Activated CD4-positive, alpha-beta T cell treated with anti-CD3 and anti-CD28 coated beads for 24 hours (primary cell): ENCODE measurements at regions not wholly inside any gene's neighbourhood (a gene's known extent, or its start where the extent isn't known, plus 50 kb on each side); places are given as distances from the start of the nearest gene placed in this dataset.
"Not testable (repeated sequence)": the region's sequence is repeated elsewhere in the genome, so short reads cannot be mapped to it uniquely, and the experiment has no call there.

Experiments
- DNase-seq, 2 donors: peaks; one replicate each; pipeline ENCODE4 v3.0.0-alpha.2; 2020; ENCODE audit warnings: low read depth in 2 of 2

DNA sequence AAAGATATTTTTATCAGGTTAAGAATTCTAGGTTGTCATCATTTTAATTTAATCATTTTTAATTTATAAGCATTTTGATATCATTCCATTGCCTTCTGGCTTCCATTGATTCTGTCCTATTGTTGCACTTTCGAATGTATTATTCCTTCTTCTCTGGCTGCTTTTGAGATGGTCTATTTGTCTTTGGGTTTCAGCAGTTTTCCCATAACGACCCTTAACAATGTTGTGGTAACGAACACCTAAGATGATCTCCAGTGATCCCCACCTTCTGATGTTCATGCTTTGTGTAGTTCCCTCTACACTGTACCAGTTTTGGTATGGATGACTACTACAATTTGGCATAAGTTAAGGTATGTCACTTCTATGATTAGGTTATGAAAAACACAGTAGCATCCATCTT lies 59.9 kb downstream of the MINAR1 start:
- no peak for DNase-seq

DNA sequence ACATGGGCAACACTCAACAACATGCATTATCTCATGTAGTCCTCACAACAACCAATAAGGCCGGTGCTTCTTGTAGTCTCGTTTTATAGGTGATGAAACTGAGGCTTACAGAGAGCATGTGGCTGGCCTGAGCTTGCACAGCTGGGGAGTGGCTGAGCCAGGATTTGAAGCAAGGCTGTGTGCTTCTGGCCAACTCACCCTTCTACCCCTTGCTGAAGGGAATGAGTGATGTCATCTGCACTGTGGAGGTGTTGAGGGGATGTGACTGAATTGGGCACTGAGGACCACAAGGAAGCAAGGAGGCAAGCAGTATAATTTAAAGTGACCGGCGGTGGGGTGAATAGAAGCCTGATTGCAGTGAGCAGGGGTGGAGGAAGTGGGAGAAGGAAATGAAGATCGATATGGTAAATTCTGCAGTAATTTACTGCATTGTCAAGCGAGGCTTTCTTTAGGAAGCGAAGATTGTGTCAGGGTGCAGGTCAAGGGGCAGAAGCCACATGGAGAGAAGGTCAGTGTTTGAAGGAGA lies 62.3 kb downstream of the MINAR1 start:
- no peak for DNase-seq

DNA sequence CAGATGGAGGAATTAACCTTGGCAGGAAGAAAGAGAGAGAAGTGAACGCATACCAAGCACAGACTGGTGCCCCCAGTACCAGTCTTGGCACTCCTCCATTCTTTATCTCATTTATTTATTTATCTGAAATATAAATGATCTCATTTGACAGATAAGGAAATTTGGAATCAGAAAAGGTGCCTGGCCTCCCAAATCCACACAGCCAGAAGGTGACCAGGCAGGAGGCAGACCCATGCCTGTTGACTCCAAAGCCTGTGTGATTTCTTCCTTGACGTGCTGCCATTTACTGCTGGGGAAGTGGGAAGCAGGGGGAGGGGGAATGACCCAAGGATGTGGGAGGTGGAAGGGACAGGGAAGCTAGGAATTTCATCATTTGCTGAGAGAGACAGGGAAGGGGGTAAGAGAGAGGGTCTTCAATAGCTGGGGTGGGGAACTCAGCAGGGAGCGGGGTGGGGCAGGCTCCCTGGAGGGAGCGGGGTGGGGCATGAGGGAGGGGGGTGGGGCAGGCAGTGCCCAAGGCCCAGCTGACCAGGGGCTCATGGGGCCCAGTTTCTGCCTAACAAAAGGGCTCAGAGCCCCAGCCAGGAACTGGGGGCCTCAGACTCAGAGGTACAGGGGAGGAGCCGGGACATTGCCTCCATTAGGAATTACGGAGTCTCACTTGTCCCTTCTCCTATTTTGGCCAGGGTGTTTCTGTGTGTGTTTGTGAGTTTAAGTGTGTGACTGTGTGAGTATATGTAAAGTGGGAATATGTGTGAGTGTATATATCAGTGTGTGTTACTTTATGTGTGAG lies 63.0 kb downstream of the MINAR1 start:
- DNase-seq = no peak

DNA sequence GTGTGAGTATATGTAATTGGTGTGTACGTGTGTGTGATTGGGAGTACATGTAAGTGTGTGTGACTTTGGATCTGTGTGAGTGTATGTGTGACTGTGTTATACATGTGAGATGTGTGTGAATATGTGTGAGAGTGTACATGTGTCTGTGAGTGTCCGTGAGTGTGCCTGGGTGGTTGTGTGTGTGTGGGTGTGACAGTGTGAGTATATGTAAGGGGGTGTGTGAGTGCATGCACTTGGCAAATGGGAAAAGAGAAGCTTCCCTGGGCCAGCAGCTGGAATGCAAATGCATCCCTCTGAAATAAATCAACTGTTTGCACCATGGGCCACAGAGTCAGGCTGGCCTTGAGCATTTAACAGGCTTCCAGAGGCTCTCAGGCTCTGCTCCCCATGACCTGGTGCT lies 63.6 kb downstream of the MINAR1 start:
- no peak for DNase-seq

DNA sequence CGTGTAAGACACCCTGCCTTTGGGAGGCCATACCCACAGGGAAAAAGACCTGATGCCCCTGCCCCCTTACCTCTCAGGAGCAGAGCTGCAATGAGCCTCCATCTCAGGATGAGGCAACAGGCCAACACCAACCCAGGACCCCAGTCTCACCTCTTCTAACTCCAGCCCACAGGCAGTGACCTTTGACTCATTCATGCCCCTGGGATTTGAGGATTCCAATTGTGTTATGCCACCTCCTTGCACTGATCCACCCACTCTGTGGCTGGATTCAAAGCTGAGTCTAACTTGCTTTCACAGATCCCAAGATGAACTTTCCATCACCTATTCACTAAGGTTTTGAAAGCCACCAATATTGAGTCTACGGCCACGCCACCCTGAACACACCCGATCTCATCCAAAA lies 64.7 kb downstream of the MINAR1 start:
- no peak for DNase-seq

DNA sequence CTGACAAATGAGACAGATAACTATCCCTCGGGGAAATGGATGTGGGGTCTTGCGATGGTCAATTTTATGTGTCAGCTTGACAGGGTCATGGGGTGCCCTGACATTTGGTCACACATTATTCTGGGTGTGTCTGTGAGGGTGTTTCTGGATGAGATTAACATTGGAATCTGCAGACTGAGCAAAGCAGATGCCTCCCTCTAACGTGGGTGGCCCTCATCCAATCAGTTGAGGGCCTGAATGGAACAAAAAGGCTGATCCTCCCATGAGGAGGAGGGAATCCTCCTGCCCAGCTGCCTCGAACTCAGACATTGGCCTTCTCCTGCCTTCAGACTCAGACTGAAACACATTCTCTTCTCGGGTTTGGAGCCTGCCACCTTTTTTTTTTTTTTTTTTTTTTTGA lies 69.0 kb downstream of the MINAR1 start:
- DNase-seq = no peak

DNA sequence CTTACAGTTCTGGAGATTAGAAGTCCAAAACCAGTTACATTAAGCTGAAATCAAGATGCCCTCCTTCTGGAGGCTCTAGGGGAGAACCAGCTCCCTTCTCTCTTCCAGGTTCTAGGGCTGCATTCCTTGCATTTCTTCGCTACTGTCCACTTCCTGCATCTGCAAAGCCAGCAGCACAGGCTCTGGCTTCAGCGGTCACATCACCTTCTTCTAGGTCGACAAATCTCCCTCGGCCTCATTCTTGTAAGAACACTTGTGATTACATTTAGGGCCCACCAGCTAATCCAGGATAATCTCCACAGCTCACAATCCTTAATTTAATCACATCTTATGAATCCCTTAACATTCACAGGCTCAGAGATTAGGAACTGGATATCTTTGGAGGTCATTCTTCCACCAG lies 73.8 kb downstream of the MINAR1 start:
- DNase-seq = no peak

DNA sequence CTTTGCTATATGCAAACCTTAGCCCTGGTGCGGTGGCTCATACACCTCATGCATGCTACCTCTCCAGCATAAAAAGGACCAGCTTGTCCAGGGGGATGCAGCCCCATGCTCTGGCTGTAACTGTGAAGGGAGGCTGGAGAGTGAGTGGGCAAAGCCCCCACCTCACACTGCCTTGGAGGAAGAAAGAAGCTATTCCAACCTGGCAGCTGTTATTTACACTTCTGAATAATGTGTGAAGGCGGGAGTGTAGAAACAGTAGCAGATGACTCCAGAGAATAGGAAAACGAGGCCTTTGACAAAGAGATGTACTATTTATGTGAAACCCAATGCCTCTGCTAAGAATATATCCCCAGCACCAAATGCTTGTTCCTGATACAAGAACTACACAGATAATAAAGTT lies 80.7 kb downstream of the MINAR1 start:
- not testable (repeated sequence) for DNase-seq

DNA sequence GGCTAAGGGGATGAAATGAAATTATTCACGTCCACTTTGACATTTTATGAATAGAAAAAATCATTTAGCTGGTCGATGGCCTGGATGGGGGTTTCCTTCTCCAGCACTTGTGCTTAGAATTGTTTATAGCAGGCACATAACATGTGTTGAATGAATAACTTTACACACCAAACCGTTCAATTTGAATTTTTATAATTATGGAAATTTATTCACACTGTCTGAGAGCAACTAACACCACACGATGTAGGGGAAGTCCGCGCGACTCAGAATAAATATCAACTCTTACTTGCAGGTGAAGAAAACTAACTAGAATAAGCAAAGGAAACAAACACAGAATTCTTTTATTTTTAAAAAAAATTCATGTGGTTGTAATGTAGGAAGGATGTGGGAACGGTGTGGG lies 81.3 kb downstream of the MINAR1 start:
- no peak for DNase-seq

DNA sequence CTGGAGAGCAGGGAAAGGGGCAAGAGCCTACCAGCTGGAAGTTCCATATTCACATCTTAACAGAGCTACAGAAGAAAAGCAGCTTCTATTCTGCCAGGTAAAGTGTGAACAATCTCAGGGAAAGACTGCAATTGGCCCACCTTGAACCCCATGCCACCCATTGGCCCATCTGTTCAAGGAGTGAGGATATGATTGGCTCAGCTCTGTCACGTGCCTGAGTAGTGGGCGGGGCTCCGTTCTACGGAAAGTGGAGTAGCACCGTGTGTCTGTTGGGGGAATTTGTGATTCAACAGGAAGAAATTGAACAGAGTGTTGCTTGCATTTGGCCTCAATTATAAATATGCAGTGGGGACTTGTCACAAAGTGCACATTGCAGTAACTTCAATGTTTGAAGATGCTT lies 81.8 kb downstream of the MINAR1 start:
- no peak for DNase-seq

DNA sequence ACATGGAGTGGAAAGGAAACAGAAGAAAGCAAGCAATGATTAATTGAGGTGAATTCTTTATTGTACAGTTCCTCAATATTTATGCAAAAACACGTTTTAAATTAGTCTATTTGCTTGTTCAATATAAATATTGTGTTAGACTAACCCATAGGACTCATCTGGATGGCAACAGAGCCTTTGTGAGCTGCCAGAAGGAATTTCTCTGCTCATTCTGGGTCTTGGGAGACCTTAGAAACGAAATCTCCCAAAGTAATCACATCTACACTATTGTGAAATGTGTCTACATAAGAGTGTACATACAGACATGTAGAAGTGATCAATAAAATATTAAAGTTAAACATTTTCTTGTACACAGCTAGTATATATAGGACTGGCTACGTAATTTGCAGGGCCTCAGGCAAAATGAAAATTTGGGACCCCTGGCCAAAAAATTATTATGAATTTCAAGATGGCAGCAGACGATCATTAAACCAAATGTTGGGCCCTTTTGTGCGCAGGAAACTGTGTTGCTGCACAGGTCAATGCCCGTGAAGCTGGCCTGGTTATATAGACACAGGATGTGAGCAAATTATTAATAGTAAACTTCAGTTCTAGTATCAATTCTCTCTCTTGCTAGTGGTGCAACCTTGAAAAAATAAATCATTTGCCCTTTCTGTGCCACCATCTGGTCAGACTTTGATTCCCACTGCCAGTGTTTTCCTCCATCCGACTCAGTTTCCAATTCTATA lies 83.3 kb downstream of the MINAR1 start:
- DNase-seq = no peak

DNA sequence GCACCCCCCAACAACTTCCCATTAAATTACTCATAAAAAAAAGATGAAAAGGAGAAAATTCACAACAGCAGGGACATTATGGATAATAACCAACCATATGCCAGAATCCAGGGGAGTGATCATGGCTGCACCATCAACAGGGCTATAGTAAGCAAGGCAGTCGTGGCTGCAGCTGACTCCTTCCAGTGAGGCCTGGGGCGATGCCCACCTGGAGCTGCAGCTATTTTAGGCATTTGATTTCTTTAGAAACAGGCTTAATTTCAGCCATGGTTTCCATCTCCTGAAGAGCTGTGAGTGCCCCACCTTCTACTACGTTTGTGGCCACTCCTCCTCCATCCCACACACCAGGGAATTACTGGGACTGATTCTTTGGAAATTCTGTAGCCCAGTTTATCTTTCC lies 84.0 kb downstream of the MINAR1 start:
- DNase-seq = no peak

DNA sequence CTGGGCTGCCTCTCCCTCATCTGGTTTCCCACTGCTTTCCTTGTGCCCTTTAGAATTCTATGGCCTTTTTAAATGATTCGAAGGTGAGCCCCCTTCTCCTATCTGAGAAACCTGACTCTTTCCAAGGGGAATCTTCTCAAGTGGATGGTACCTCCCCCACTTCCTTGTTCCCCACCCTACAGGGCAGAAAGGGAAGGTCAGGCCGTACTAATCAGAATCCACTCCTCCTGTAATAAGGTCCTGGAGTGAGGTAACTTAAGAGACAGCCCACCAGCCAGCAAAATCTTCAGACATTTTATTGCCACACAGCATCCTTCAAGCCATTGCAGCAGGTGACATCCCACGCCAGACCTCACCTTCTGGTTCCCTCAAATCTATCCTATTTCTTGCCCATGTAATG lies 84.5 kb downstream of the MINAR1 start:
- DNase-seq = no peak

DNA sequence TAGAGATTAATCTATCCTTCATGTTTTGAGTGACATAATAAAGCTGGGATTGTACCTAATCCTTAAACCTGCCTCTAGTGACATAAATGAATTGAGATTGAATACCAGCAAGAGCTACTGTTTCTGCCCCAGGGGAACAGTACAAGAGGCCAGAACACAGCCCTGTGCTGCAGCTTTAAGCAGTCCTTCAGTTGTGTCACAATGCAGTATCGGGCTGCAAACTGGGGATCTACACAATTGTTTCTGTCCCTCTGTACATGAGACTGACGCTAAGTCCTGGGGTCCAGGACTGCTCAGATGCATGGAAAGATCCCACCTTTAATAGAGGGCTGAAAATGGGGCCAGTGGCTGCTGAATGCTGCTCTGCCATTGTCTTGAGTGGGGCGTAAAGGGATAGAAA lies 87.5 kb downstream of the MINAR1 start:
- no peak for DNase-seq

DNA sequence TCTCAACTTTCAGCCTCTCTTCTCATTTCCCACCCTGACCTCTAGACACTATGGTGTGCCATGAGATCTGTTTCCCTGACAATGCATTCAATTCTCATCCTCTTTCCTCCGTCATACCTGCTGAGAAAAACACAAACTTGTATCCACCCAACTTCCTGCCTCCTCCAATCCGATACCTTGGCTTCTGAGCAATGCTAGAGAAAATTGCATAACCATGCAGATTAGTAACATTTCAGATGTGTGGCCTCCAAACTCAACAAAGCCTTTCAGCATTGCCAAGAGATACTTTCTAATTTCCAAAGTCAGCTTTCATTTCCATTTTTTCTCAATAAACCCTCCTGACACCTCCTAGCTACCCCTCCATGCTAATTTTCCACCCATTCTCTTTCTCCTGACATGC lies 88.5 kb downstream of the MINAR1 start:
- no peak for DNase-seq

DNA sequence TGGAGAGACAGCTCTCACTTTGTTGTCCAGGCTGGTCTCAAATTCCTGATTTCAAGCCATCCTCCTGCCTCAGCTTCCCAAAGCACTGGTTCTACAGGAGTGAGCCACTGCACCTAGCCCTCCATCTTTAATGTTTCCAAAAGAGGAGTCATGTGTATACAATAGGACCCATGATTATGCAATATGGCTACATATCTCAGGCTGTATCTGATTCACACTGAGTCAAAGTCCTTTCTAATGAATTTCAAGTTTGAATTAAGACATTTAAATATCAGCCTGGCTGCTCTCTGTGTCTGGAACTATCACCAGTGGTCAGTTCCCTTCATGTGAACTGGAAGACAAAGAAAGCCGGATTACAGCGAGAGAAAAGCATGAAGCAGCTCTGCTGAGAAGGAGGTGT lies 90.5 kb downstream of the MINAR1 start:
- no peak for DNase-seq

DNA sequence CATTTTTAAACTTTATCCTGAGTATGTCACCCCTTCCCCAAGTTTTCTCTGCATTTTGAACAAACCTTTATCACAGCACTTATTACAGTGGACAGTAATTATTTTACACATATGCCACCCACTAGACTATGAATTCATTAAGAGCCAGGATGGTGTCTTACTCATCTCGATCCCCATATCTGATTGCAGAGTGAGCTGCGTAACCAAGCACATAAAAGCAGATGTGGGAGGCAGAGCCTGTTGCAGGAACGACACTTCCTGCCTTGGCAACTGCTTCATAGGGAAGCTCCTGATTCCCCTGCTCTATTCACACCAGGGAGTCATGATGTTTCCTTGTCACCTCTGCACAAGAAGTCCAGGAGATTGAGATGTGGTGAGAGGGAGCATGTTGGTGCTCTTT lies 91.1 kb downstream of the MINAR1 start:
- DNase-seq = no peak

DNA sequence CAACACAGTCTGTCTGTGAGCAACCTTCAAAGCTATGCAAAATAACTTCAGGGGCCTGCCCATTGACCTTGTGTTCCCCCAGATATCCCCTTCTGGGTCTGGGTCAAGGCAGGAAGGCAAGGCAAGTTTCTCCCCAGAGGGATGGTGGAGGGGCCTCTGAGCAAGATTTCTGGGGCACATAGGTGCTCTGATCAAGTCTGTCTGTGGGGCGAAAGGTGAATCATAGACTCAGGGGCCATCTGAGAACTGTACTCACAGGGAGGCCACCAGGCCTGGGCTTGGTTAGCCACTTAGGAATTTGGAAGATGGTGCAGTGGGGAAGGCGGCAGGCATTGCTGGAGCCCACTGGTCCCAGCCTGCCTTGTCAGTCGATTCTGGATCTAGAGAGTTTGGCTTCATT lies 92.4 kb downstream of the MINAR1 start:
- DNase-seq = no peak

DNA sequence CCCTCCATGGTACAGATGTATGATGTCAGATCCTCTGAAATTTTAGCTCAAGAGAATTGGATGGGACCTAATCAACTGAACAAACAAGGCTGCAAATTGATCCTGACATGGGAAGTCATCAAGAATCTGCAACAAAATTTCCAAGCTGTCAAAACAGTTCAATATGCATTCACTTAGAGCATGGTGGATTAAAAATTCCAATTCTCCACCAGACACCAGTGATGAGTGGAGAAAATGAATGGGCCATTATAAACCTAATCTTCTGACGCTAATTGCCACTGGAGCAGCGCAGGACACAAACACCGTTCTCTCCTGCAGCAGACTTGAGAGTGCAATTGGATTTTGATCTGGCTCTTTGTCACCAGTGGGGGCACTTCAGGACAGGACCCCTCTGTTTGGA lies 94.2 kb downstream of the MINAR1 start:
- no peak for DNase-seq

DNA sequence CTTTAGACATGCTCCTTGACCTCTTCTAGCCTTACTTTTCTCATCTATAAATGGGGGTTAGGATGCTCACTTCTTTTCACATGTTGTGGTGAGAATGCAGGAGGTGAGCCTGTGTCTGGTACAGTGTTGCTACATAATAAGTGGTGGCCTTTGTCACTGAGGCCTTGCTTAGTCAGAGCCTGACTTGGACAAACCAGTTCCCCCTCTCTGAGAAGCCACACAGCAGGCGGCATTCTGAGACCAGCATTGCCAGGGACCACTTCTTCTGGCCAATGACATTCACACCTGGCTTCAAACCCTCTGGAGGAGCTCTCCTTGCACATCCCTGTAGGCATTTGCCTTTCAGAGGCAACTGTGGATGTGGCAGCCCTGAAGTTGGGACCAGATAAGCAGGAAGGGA lies 95.7 kb downstream of the MINAR1 start:
- no peak for DNase-seq

DNA sequence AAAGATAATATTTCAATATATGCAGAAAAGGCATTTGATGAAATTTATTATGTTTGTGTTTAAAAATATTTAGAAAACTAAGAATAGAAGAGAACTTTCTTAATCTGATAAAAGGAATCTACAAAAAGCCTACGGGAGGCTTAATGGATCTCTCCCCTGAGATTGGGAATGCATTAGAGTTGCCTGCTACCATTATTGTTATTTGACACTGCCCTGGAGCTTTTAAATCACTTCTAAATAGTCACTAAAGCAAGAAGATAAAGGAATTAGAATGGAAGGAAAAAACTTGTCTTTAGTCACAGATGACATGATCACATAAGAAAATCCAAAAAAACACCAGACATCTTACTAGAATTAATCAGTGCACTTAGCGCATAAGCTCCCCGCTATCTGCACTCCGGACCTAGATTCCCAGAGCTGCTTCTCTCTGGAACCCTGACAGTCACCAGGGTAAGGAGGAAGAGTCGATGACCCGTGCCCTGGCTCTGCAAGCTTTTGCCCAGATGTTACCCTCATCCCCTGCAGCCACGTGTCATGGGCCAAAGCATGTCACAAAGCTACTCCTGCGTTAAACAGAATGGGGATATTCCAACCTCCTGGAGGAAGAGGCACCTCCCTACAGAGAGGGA lies 97.1 kb downstream of the MINAR1 start:
- no peak for DNase-seq

DNA sequence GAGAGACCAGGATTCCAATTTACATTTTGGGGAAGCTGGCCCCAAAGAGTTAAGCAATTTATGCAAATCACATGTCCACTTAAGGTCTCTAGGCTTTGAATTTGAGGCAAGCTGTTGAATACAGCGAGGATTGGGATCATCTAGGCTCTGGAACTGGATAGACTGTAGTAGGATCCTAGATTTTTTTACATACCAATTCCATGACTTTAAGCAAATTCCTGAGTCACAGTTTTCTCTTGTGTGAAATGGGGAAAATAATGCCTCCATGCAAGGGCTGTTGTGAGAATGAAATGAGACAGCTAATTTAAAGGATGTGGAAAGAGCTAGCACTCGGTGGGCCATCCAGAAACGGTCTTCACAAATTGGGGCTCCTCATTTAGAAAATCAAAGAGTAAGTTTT lies 103.4 kb downstream of the MINAR1 start:
- DNase-seq = no peak

DNA sequence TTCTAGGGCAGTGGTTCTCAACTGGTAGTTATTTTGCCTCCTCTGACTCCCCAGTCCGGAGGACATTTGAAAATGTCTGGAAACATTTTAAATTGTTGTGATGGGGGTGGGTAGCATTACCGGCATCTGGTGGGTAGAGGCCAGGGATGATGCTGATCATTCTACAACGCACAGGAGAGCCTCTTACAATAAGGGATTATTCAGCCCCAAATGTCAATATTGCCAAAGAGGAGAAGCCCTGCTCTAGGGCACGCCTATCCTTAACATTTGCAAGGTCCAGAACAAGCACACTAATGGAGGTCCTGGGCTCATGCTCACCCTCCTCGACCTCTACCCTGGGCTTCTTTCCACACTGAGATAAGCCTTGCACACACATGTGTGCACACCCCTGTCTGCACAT lies 106.4 kb downstream of the MINAR1 start:
- DNase-seq = no peak
